ENCODE measurements at regions not wholly inside any gene's neighbourhood (a gene's known extent, or its start where the extent isn't known, plus 50 kb on each side); places are given as distances from the start of the nearest gene placed in this dataset.

GRCh38 chr4:31328932-31329331 lies 608.8 kb downstream of the PCDH7 start:
- Histone ChIP-seq H3K27me3 (ENCODE audit: control insufficient read depth, insufficient read depth, low read length) (no peaks in the 10 kb centered on the region), H3K4me3 (ENCODE audit: low read depth, low read length) (no peak overlapping the region), H3K36me3 (ENCODE audit: control insufficient read depth, insufficient read depth, low read length) (no peaks in the 10 kb centered on the region)
- no peak for DNase-seq (ENCODE audit: low read depth)
- TF ChIP-seq, protein P1, sequence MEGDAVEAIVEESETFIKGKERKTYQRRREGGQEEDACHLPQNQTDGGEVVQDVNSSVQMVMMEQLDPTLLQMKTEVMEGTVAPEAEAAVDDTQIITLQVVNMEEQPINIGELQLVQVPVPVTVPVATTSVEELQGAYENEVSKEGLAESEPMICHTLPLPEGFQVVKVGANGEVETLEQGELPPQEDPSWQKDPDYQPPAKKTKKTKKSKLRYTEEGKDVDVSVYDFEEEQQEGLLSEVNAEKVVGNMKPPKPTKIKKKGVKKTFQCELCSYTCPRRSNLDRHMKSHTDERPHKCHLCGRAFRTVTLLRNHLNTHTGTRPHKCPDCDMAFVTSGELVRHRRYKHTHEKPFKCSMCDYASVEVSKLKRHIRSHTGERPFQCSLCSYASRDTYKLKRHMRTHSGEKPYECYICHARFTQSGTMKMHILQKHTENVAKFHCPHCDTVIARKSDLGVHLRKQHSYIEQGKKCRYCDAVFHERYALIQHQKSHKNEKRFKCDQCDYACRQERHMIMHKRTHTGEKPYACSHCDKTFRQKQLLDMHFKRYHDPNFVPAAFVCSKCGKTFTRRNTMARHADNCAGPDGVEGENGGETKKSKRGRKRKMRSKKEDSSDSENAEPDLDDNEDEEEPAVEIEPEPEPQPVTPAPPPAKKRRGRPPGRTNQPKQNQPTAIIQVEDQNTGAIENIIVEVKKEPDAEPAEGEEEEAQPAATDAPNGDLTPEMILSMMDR (IDR thresholded peaks at IDR 0.05; ENCODE audit: insufficient read depth, low read length, poor library complexity, severe bottlenecking) = no peak

DNA sequence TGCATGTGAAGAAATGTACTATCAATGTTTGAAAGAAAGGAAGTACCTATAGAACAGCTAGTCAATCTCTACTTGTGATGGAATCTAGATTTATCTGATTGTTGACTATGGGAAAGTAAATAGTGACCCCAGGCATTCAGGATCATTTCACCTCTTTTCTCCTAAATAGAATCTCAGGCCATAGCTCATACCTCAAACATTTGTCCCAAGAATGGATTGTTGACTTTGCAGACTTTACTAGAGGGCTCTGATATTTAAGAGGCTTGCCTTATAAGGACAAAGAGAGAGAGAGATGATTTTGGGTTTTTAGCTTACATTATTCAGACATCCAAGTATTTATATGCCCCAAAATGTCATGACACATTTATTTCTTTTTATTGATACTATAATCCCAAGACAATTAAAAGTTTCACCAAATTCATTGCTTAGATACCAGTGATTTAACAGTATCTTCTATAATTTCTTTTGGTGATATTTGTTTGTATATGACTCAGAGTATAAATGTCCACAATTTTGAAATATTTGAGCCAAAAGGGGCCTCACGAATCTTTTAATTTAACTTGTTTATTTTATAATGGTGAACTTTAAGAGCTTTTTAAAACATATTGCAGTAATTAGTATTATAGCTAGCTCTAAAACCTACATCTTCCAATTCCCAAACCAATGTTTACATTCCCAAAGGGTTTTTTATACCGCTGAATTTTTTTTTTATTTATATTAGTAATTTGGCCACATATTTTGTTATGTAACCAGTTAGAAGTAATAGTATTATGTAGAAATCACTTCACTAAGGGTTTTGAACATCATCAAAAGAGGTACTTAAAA lies 614.1 kb downstream of the PCDH7 start:
- Histone ChIP-seq H3K36me3 (ENCODE audit: control insufficient read depth, insufficient read depth, low read length) (no peaks in the 10 kb centered on the region), H3K27me3 (ENCODE audit: control insufficient read depth, insufficient read depth, low read length) (no peaks in the 10 kb centered on the region), H3K4me3 (ENCODE audit: low read depth, low read length) (no peak overlapping the region)
- no peak for DNase-seq (ENCODE audit: low read depth)
- TF ChIP-seq, protein P1 (IDR thresholded peaks at IDR 0.05; ENCODE audit: insufficient read depth, low read length, poor library complexity, severe bottlenecking) = no peak

GRCh38 chr4:31338000-31338399 lies 617.8 kb downstream of the PCDH7 start:
- TF ChIP-seq, protein P1 (IDR thresholded peaks at IDR 0.05; ENCODE audit: insufficient read depth, low read length, poor library complexity, severe bottlenecking) = no peak
- H3K4me3 ChIP-seq (ENCODE audit: low read depth, low read length) = no peak overlapping the region
- H3K36me3 ChIP-seq (ENCODE audit: control insufficient read depth, insufficient read depth, low read length) = no peaks in the 10 kb centered on the region
- DNase-seq (ENCODE audit: low read depth) = no peak
- no peaks in the 10 kb centered on the region for H3K27me3 ChIP-seq (ENCODE audit: control insufficient read depth, insufficient read depth, low read length)

GRCh38 chr4:31341601-31342359 lies 621.6 kb downstream of the PCDH7 start:
- DNase-seq (ENCODE audit: low read depth) = no peak
- Histone ChIP-seq H3K4me3 (ENCODE audit: low read depth, low read length) (no peak overlapping the region), H3K36me3 (ENCODE audit: control insufficient read depth, insufficient read depth, low read length) (no peaks in the 10 kb centered on the region), H3K27me3 (ENCODE audit: control insufficient read depth, insufficient read depth, low read length) (no peaks in the 10 kb centered on the region)
- TF ChIP-seq, protein P1 (IDR thresholded peaks at IDR 0.05; ENCODE audit: insufficient read depth, low read length, poor library complexity, severe bottlenecking) = no peak

- DNase-seq (ENCODE audit: low read depth) = no peak
- TF ChIP-seq, protein P1 (IDR thresholded peaks at IDR 0.05; ENCODE audit: insufficient read depth, low read length, poor library complexity, severe bottlenecking) = no peak
- Histone ChIP-seq H3K4me3 (ENCODE audit: low read depth, low read length) (no peak overlapping the region), H3K36me3 (ENCODE audit: control insufficient read depth, insufficient read depth, low read length) (no peaks in the 10 kb centered on the region), H3K27me3 (ENCODE audit: control insufficient read depth, insufficient read depth, low read length) (no peaks in the 10 kb centered on the region)
Measured at GRCh38 chr4:31343061-31343460, 622.9 kb downstream of the PCDH7 start.

Measured in kidney epithelial cell (primary cell).